NCI-H2196 (cell line): ENCODE measurements at regions not wholly inside any gene's neighbourhood (a gene's known extent, or its start where the extent isn't known, plus 50 kb on each side); places are given as distances from the start of the nearest gene placed in this dataset.

Source experiments
- DNase-seq: peaks from one replicate; lab custom pipeline; 2025; ENCODE audit not compliant: unreplicated experiment; lab: John Stamatoyannopoulos, UW

DNA sequence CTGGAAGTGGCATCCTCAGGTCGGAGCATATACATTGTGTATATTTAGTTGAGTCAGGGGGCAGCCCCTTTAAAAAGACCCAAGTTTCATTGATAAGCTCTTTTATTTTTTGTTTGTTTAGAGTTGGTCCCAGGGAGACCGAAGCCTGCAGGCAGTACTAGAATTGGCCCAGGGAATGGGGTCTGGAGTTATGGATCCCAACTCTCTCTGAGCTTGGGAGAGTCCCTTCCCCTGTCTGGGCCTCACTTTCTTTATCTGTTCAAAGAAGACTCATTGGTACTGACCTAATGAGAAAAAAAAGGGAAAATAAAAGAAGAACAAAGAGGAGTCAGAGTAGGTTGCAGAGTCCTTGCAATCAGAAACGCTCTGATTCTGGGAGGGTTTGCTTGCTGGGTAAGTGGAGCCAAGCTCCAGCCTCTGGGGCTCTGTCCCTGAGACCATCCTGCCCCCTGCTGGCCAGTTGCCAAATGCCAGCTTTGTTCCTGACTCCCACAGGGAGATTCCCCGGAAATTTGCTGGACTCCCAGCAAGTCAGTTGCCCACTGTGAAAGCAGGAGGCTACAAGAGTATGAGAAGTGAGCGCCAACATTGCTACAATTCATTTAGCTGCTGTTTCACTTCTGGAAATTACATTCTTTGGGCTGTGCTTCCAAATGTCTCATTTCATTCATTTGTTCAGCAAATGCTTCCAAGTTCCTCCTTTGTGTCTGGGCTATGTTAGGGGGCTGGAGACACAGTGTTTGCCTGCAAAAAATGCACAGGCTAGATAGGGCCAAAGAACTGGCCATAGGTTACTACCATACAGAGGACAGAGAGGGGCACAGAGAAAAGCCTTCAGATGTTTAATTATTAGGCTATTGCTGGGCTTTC lies 156.2 kb downstream of the MELK start:
- DNase-seq = peak; percentile 63

DNA sequence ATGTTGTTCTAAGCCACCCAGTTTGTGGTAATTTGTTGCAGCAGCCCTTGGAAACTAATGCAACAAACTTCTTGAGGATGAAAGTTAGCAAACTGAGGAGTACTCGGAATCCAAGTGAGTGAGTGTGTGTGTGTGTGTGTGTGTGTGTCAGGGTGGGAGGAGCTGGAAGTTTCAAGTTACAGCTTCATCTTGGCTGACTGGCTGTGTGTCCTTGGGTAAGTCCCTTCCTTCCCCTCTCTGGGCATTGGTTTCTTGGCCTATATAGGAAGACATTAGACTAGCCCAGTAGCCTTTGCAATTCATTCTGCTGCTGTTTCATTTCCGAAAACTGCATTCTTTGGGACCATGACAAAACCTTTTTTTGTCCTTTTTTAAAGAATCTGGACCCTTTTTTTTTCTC lies 157.2 kb downstream of the MELK start:
- DNase-seq = no peak

DNA sequence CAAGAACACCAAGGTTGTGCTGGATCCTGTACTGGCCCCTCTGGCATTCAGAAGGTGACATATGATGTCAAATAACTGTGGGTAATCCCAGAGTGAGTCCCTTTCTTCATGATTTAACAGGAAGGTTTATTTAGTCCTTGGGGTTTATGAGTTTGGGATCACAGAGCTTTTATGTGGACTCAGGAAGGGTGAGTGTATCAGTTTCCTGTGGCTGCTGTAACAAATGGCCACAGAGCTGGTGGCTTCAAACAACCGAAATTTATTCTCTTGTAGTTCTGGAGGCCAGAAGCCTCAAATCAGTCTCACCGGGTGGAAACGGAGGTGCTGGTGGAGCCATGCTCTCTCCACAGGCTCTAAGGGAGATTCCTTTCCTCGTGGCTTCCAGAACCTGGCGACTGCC lies 157.7 kb downstream of the MELK start:
- DNase-seq = no peak

DNA sequence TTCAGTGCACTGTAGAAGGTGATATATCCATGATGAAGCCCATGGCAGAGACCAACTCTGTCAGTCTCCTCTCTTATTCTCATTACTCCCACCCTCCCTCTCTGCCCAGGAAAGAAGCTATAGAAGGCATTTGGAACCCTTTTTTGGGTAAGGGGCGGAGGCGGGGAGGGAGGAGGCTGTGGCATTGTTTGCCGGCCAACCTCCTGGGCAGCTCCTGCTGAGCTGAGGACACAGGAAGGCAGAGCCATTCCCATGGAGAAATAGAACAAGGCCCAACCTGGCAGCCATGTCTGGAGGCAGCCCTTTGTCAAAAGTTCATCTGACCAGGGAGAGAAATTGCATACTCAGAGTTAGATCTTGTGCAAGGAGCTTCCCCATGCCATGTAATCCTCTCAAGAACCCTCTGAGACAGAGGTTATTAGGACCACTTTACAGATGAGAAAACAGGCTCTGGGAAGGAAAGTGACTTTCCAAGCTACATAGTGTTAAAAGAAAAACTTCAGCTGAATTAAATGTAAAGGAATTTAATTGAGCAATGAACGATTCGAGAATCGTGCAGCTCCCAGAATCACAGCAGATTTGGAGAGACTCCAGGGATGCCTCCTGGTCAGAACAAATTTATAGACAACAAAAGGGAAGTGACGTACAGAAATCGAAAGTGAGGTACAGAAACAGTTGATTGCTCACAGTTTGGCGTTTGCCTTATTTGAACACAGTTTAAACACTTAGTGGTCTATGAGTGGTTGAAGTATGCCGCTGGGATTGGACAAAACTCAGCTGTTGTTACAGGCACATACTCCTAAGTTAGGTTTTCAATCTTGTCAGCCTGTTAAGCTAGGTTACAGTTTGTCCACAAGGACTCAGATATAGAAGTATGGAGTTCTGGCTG lies 158.6 kb downstream of the MELK start:
- DNase-seq = no peak

DNA sequence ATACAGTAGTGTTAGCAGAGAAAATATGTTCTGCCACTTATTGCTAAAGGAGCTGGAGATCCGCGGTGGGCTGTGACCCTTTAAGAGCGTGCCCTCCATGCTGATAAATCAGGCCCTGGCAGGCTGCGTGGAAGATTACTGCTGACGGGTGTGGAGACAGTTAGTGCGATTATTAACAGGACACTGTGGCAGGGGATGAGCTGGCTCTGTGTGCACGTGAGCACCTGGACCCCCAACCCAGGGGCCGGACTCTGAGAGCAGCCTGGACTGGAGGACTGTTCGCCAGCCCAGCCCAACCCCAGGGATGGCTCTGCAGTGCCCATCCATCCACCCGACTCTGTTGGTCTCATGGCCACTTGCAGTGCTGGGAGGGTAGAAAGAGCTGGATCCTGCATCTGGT lies 162.0 kb downstream of the MELK start:
- DNase-seq = no peak

DNA sequence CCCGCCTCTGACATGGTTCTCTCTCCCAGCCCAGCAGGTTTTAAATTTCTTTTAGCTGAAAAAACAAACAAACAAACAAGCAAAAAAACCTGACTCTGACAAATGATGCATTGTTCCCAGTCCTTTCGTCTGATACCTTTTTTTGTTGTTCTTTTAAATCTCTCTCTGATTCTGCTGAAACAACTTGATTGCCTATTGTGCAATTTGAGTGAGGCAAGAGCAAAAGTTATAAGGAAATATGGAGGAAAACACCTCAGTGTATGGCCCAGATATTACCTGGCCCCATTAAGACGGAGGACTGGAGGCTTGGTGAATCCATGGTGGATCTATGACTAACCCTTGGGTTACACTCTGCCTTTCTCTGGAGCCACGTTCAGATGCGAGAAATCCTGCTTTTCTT lies 164.0 kb downstream of the MELK start:
- DNase-seq = no peak

DNA sequence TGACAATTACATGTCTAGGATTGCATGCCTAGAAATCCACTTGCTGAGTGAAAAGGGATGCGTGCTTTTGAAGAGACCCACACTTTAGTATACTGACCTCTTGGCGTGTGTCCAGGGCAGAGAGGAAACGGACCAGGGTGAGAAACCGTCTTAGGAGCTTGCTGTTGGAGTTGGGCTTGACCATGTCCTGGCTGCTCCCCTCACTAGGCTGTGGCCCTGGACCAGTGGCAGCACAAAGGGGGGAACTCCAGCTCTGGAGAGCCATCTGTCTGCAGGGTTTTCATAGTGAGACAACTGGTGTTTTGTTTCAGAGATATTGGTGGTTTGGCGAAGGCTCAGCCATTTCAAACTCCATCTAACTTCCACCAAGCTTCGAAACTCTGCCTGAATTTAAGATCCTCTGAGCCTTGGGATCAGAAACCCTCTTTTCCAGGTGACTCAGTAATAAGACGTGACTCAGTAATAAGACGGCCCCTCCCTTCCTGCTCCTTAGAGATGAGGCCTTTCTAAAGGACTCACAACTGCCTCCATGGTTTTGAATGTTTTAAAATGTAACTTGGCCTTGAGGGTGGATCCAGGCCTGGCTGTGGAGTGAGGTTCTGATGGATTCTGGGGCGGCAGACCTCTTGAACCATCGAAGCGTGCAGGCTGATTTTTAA lies 165.8 kb downstream of the MELK start:
- no peak for DNase-seq

DNA sequence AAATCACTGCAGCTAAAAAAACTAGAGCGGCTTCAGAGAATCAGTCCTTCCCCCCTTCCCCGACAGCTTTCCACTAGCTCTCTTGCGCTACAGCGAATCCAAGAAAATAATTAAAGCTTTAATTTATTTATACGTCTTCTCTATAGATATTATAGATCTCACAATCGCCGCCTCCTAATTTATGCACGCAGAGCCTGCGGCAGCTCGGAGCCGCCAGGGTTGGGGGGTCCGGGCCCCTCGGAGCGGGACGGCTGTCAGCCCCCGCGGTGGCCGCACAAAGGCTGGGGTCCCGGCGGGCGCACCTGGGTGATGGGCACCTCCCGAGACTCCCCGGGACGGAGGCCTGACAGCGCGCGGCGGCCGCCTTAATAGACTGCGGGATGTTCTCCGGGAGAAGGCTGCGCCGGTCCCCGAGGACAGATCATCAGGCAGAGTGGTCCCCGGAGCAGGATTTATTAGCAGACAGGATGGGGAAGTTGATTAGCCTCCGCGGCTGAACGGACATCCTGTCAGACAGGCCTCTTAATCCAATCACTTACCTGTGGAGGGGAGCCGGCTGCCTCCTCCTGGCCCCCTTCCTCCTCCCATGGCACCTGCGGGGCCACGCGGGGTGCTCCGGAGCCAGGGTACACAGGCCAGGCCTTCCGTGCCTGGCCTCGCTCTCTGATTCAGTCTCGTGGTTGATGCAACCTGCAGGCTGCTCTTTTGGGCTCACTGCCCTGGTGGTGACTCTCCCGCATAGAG lies 166.8 kb downstream of the MELK start:
- no peak for DNase-seq

DNA sequence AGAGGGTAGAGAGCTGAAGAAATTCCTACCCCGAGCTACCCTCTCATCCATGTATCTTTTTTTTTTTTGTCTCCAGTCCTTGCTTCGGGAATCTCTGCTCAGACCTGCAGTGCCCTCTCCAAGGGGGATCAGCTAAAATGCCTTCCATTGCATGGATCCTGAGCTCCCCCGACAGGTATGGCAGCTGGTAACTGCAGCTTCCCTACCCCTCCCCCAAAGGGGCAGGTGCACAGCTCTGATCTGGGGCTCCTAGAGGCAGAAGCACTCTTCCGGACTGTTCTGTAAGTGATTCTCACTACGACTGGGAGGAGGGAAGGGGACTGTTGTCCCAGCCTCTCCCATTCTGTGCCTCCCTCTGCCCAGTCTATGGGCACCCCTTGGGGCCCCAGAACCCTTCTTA lies 169.6 kb downstream of the MELK start:
- no peak for DNase-seq

DNA sequence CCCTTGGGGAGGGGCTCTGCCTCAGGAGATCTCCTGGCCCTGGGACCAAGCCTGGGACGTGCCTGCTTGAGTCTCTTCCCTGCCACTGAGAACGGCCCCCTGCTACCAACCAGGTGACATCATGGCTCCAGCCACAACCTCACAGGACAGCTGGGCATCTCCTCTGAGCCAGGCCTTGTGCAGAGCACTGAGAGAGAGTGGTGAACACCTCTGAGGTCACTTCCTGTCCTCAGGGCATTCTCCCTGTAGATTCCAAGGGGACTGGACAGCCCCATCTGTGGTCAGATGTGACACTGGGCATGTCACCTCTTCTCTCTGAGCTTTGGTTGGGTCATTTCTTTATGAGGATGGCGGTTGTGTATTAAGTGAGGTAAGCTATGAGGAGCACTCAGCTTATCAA lies 172.0 kb downstream of the MELK start:
- DNase-seq = no peak

DNA sequence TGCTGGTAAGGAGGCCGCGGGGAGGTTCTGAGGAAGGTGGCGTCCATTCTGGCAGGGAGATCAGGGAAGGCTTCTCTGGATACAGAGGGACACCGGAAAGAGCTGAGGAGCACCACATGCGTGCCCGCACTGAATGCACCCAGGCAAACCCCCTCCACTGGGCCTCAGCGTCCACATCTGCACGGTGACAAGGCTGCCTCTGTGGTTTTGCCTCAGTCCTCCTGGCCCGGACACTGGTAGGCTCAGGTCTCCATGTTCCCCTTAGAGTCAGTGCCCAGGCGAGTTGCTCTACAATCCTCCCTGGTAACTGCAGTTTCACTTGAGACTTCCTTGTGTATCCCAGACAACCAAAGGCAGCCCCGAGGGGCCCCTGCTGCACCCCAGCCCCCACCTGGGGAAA lies 173.3 kb downstream of the MELK start:
- no peak for DNase-seq

DNA sequence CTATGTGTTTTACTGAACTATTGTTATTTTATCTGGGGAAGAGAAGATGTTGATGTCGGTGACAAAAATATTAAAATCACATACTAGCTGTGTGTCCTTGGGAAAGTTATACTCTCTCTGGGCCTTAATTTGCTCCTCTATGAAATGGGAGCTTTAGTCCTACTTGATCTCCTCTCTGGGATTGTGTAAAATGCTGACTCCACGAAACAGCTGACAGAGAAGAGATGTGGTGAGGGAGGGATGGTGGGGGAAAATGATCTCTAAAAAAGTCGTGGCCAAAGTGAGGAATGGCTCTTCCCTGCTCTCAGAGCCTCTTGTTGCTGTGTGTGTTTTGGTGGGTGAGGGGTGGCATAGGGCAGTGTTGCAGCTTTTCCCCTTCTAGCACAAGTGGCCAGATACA lies 173.7 kb downstream of the MELK start:
- no peak for DNase-seq

DNA sequence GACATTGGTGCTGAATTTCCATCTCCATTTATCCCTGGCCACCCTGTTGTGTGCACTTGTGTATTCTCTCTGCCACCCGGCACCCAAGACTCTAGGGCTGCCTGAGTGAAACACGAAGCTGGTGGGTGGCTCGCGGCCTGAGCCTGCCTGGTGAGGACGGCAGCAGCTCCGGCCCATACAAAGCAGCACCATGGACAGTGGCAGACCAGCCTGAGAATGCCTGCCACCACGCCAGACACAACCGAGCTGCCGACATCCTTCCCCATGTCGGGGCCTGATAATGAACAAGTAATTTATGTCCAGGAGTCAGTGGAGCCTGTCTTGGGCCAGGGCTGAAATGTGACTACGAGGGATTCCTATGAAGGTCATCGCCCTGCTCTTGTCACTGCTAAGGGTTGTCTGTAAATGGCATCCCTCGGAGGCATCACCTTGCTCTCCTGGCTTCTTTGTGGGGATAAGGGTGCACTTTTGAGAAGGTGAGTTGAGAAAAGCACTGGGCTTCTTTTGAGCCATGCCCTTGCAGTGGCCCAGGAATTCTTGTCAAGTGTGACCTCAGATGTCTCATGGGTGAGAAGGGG lies 175.7 kb downstream of the MELK start:
- DNase-seq = no peak

DNA sequence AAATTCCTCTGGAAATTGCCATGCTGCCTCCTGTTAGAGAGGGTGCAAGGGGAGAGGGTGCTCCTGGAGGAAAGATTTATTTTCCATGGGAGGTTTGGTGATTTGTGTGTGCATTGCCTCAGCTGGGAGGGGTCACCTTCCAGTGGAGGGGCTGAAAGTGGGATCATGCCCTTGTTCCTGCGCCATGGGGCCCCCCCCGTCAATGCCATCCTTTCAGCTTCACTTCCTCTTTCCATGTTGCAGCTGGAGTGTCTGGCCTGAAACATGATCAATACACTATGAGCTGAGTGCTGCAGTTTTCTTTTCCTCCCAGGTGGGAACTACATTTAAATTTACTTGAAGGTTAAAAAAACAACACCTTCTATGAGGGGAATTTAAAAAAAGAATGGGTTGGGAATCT lies 176.8 kb downstream of the MELK start:
- DNase-seq = no peak

DNA sequence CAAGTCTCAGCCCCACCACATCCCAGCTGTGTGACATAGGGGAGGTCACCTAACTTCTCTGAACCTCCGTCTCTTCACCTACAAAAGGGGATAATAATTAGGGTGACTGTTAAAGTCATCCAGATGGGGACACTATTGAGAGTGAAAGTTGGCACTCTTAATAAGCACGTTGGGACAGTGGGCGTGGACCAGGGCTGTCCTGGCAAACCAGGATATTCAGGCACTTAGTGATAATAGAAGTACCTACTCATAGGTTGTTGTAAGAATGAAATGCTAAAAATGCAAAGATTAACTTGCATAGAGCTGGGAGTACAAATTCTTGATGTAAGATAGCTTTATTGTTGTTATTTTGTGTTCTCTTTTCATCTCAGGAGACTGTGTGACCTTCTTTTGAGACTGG lies 177.9 kb downstream of the MELK start:
- no peak for DNase-seq

DNA sequence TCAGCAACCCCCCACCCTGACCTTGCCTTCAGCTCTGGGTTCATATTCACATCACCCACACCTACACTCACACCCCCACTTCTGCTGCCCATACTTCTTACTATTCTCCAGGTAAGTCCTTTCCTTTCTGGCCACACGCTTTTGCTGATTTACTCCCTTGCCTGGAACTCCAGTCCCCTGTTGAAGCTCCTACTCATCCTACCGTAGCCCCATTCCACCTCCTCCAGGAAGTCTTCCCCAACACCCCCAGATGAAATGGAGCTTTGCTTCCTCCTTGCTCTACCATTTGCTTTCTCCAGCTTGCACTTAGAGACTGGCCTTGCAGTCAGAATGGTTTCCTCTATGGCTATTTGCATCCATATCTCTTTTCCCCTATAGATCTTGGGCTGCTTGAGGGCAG lies 182.3 kb downstream of the MELK start:
- DNase-seq = no peak

DNA sequence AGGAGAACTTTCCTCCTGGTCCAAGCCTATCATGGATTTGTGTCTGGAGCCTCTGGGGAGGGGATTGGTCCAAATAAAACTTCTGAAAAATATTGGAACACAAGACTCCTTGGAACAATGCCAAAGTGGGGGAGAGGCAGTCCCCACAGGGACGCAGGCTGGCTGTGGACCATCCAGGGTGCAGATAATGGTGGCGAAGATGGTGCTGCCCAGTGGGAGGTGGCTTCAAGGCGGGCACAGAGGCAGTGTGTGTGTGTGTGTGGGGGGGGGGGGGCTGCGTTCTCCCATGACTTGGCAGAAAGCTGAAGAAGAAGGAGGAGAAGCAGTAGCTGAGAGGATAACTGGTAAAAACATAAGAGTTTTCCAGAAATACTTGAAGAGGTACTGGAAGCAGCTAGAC lies 186.4 kb downstream of the MELK start:
- no peak for DNase-seq

DNA sequence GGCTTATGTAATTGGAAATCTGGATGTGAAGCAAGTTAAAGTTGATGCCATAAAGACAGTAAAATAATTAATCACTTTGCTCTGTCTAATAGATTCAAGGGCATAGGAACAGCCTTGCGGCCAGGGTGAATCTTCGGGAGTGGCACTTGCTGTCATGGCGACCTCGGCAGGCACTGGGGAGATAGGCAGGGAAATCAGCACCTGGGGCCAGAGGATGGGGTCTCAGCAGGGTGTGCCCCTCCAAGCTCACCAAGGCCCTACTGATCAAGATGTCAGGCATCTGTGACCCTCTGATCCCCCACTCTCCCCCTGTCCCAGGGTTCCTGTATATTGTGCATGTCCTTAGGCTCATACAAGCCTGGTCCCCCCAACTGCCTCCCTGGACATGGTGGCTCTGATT lies 187.3 kb downstream of the MELK start:
- DNase-seq = no peak

DNA sequence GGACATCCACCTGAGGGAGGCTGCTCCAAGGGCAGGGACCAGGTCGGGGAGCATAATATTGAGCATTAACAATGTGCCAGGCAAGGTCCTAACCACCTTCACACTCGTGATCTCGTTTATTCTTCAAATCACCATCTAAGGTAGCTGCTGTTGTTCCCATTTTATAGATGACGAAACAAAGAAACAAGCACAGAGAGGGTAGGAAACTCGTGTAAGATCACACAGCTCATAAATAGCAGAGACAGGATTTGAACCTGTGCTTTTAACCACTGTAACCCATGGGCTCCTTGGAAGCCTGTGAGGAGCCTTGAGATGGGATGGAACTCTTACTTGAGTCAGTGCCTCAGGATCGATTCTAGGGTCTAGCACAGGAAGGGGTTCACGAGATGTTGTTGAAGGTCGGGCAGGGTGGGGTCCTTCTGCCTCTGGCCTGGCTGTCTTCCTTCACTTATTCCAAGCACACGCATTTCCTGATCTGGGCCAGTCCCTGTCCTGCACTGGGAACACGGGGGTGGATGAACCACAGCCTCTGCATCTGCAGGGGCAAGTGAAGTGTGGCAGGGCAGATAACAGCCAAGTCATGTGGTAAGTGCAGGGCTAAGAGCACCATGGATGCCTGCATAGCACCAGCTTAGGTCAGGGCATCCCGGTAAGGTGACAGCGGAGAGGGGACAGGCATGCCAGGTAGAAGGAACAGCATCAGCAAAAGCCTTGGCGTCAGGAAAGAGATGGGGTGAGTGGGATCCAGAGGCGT lies 188.1 kb downstream of the MELK start:
- DNase-seq = no peak

DNA sequence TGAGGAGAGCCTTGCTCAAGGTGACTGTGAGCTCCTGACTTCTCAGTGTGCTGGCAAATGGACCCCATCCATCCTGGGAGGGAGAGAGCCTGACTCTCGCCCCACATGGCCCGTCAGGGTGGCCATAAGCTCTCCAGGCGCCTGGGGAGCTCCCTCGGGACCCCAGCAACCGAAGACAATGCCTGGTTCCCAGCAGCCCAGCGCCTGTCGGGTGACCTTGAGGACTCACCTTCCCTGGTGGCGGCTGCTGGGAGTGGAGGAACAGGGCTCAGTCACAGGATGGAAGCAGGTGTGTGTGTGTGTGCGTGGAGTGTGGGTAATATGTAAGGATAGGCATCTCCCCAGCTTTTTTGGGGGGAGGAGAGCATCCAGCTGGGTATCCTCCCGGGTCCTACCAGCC lies 190.3 kb downstream of the MELK start:
- no peak for DNase-seq
